HPDE6-E6E7 (cell line): ENCODE measurements at regions not wholly inside any gene's neighbourhood (a gene's known extent, or its start where the extent isn't known, plus 50 kb on each side); places are given as distances from the start of the nearest gene placed in this dataset.

Experiments
- DNase-seq: peaks from one replicate; pipeline ENCODE4 v3.0.0; 2011; ENCODE audit warnings: missing footprints; ENCODE audit errors: extremely low spot score

GRCh38 chr3:71896751-71897150 is 111.8 kb upstream of the PROK2 start:
- no peak for DNase-seq

- no peak for DNase-seq
Measured at GRCh38 chr3:71893702-71894479, 108.9 kb upstream of the PROK2 start.

- no peak for DNase-seq
Measured at GRCh38 chr3:71893122-71893521, 108.2 kb upstream of the PROK2 start.

- DNase-seq, result no peak
Measured at GRCh38 chr3:71891483-71891882, 106.5 kb upstream of the PROK2 start.

- no peak for DNase-seq
Measured at GRCh38 chr3:71890356-71890931, 105.5 kb upstream of the PROK2 start.

- no peak for DNase-seq
Measured at GRCh38 chr3:71887256-71887655, 102.3 kb upstream of the PROK2 start.

- no peak for DNase-seq
Measured at GRCh38 chr3:71885006-71885405, 100.1 kb upstream of the PROK2 start.

- no peak for DNase-seq
Measured at GRCh38 chr3:71881732-71882131, 96.8 kb upstream of the PROK2 start.

- DNase-seq, result no peak
Measured at GRCh38 chr3:71881041-71881440, 96.1 kb upstream of the PROK2 start.

- DNase-seq, result no peak
Measured at GRCh38 chr3:71879089-71879488, 94.1 kb upstream of the PROK2 start.

- no peak for DNase-seq
Measured at GRCh38 chr3:71876135-71877105, 91.5 kb upstream of the PROK2 start.

GRCh38 chr3:71875461-71875947 is 90.6 kb upstream of the PROK2 start:
- DNase-seq, result peak; percentile 14

- no peak for DNase-seq
Measured at GRCh38 chr3:71874618-71875017, 89.7 kb upstream of the PROK2 start.

GRCh38 chr3:71873093-71873611 is 88.2 kb upstream of the PROK2 start:
- DNase-seq, result no peak

GRCh38 chr3:71872256-71872655 is 87.3 kb upstream of the PROK2 start:
- DNase-seq, result no peak

GRCh38 chr3:71870966-71871512 is 86.1 kb upstream of the PROK2 start:
- no peak for DNase-seq

GRCh38 chr3:71868876-71869275 is 83.9 kb upstream of the PROK2 start:
- DNase-seq, result no peak

- no peak for DNase-seq
Measured at GRCh38 chr3:71865727-71866126, 80.8 kb upstream of the PROK2 start.

GRCh38 chr3:71863563-71864190 is 78.7 kb upstream of the PROK2 start:
- no peak for DNase-seq

GRCh38 chr3:71862371-71863140 is 77.6 kb upstream of the PROK2 start:
- no peak for DNase-seq
